ENCODE measurements at regions not wholly inside any gene's neighbourhood (a gene's known extent, or its start where the extent isn't known, plus 50 kb on each side); places are given as distances from the start of the nearest gene placed in this dataset.

DNA sequence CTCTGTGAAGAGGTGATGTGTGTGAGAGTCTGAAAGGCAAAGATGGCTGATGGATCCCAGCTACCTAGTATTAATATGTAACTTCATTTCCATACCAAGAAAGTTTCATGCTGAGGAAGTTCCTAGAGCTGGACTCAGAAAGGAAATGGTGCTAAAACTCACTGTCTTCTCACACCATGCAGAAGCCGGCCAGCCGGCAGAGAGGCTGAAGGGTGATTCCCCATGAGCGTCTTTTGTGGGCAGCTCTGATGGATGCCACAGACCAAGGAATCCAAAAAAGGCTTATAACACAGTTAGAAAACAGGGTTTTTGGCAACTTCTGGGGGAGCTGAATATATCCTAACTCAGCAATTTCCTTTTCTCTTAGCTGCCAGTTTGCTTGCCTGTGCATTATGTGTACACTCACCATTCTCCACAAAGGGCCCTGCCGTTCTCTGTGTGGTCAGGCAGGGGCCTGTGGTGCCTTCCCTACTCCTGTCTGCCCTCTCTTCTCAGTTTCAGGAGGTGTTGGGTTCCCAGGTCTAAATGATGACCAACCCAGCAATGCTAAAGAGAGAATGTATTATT, 289.4 kb downstream of the MTX2 start:
- TF ChIP-seq, protein P1, sequence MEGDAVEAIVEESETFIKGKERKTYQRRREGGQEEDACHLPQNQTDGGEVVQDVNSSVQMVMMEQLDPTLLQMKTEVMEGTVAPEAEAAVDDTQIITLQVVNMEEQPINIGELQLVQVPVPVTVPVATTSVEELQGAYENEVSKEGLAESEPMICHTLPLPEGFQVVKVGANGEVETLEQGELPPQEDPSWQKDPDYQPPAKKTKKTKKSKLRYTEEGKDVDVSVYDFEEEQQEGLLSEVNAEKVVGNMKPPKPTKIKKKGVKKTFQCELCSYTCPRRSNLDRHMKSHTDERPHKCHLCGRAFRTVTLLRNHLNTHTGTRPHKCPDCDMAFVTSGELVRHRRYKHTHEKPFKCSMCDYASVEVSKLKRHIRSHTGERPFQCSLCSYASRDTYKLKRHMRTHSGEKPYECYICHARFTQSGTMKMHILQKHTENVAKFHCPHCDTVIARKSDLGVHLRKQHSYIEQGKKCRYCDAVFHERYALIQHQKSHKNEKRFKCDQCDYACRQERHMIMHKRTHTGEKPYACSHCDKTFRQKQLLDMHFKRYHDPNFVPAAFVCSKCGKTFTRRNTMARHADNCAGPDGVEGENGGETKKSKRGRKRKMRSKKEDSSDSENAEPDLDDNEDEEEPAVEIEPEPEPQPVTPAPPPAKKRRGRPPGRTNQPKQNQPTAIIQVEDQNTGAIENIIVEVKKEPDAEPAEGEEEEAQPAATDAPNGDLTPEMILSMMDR (IDR thresholded peaks at IDR 0.05) = no peak
- no peaks in the 10 kb centered on the region for H3K9me3 ChIP-seq
- H3K4me1 ChIP-seq = peaks cover 7% of the 10 kb centered on the region
- no peak for ATAC-seq
- H3K27me3 ChIP-seq = peaks cover 28% of the 10 kb centered on the region
- H3K36me3 ChIP-seq = no peaks in the 10 kb centered on the region
- no peak overlapping the region for H3K4me3 ChIP-seq
- DNase-seq = no peak
- intact Hi-C loops (cut with DNase I) = loop anchor here (10.0 kb wide), 1 partner anchor 424 kb away; no protein-coding TSS in a partner anchor
- no peak overlapping the region for H3K27ac ChIP-seq

DNA sequence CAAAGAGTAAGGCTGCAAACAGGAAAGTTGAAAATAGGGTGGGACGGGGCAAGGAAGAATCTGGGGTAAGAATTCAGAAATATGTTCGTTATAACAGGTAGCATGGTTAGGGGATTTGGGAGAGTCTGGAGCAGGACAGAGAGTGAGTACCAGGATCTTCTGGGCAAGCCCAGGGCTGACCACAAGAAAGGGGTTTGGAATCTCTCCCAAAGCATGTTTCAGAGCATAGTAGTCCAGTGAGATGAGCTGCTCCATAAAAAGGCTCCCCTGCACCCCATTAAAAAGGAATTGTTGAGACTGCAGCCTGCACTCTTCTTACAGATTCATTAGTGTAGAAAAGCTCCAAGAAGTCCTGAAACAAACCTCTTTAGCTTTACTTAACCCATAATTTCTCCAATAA, 291.1 kb downstream of the MTX2 start:
- Histone ChIP-seq H3K36me3 (no peaks in the 10 kb centered on the region), H3K9me3 (no peaks in the 10 kb centered on the region), H3K27me3 (peaks cover 29% of the 10 kb centered on the region), H3K4me3 (no peak overlapping the region), H3K27ac (no peak overlapping the region), H3K4me1 (no peaks in the 10 kb centered on the region)
- DNase-seq (no peak), ATAC-seq (no peak)
- TF ChIP-seq, protein P1 (IDR thresholded peaks at IDR 0.05) = no peak
- intact Hi-C loops (cut with DNase I) = no loop called here

GRCh38 chr2:176561706-176562105, 292.5 kb downstream of the MTX2 start:
- no peak for ATAC-seq
- no peak overlapping the region for H3K27ac ChIP-seq
- no peak overlapping the region for H3K4me3 ChIP-seq
- no peaks in the 10 kb centered on the region for H3K36me3 ChIP-seq
- TF ChIP-seq, protein P1 (IDR thresholded peaks at IDR 0.05) = no peak
- no peak for DNase-seq
- no peaks in the 10 kb centered on the region for H3K9me3 ChIP-seq
- peaks cover 23% of the 10 kb centered on the region for H3K27me3 ChIP-seq
- intact Hi-C loops (cut with DNase I) = no loop called here
- no peaks in the 10 kb centered on the region for H3K4me1 ChIP-seq

DNA sequence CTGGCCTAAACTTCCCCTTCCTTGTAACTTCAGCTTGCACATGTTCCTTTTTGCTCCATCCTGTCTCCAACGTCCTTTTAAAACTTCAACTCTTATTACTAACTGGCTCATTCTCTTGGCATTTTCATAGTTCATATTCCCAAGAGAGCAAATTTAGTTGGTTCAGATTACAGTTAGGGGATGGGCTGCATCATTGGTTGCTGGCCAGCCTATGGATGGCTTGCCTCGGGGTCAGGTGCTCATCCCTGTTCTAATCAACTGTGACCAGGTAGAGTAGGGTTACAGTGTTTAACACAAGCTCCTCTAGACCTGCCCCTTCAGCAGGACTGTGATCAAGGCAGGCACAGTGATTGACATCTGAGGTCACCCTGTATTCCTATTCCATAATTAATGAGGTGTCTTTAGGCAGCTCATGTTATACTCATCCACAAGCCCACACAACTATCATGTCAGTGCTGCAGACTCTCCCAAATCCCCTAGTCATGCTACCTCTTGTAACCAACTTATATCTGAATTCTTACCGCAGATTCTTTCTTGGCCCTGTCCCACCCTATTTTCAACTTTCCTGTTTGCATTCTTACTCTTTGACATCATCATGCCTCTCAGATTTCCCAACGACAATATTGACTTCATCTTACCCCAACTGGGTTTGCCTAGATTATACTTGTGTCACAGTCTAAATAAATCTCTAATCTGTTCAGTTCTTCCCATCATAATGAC, 293.3 kb downstream of the MTX2 start:
- DNase-seq (no peak), ATAC-seq (no peak)
- Histone ChIP-seq H3K4me3 (no peak overlapping the region), H3K36me3 (no peaks in the 10 kb centered on the region), H3K27ac (no peak overlapping the region), H3K9me3 (no peaks in the 10 kb centered on the region), H3K4me1 (no peaks in the 10 kb centered on the region), H3K27me3 (peaks cover 23% of the 10 kb centered on the region)
- TF ChIP-seq, protein P1 (IDR thresholded peaks at IDR 0.05) = no peak
- intact Hi-C loops (cut with DNase I) = no loop called here

- no peak overlapping the region for H3K27ac ChIP-seq
- H3K27me3 ChIP-seq = peaks cover 16% of the 10 kb centered on the region
- no peaks in the 10 kb centered on the region for H3K4me1 ChIP-seq
- H3K9me3 ChIP-seq = no peaks in the 10 kb centered on the region
- no peak overlapping the region for H3K4me3 ChIP-seq
- intact Hi-C loops (cut with DNase I) = no loop called here
- peak; percentile 55 for ATAC-seq
- TF ChIP-seq, protein P1 (IDR thresholded peaks at IDR 0.05) = no peak
- no peak for DNase-seq
- H3K36me3 ChIP-seq = no peaks in the 10 kb centered on the region
Measured at GRCh38 chr2:176565641-176566323, 296.5 kb downstream of the MTX2 start.

Measured in upper lobe of right lung (tissue), 1 donor.